ENCODE measurements at regions not wholly inside any gene's neighbourhood (a gene's known extent, or its start where the extent isn't known, plus 50 kb on each side); places are given as distances from the start of the nearest gene placed in this dataset.

- Histone ChIP-seq H3K4me1 (ENCODE audit: control insufficient read depth, insufficient read depth, low read length) (no peaks in the 10 kb centered on the region), H3K27me3 (replicated peaks in 1 of 2; ENCODE audit: control insufficient read depth in 2 of 2, insufficient read depth in 2 of 2, low read length in 1 of 2) (peaks cover 1 to 4% of the 10 kb centered on the region in 2 experiments; a peak in 1 of 4 replicates), H3K4me3 (no peak overlapping the region), H3K9me3 (replicated peaks; ENCODE audit: control insufficient read depth, insufficient read depth, low read length) (no peaks in the 10 kb centered on the region; the same call in 2 of the 3 replicates), H2AFZ (ENCODE audit: control insufficient read depth, low read depth, low read length) (no peak overlapping the region), H3K9ac (ENCODE audit: control insufficient read depth, insufficient read depth, low read length) (no peak overlapping the region), H3K36me3 (ENCODE audit: control insufficient read depth in 2 of 2, insufficient read depth in 2 of 2, low read length in 1 of 2) (no peaks in the 10 kb centered on the region), H3K27ac (ENCODE audit: control insufficient read depth, insufficient read depth) (no peak overlapping the region), H3K79me2 (ENCODE audit: control insufficient read depth, insufficient read depth, low read length) (no peaks in the 10 kb centered on the region), H4K20me1 (ENCODE audit: control insufficient read depth, insufficient read depth) (no peaks in the 10 kb centered on the region), H3K4me2 (ENCODE audit: control insufficient read depth, insufficient read depth) (no peak overlapping the region)
- ATAC-seq (no peak), DNase-seq (ENCODE audit: low read depth, low spot score) (no peak), FAIRE-seq (no peak)
- CTCF ChIA-PET = interaction anchor here (1.1 to 1.3 kb wide), 2 partner anchors 24 to 50 kb away, joined by 3 read pairs; no protein-coding TSS in a partner anchor
- TF ChIP-seq USF1 (IDR thresholded peaks at IDR 0.05; ENCODE audit: borderline replicate concordance, extremely low read length, insufficient read depth, low read depth, low read length) (no peak), SMAD1 (IDR thresholded peaks at IDR 0.05; ENCODE audit: low read depth, partially characterized antibody) (no peak), TARDBP (IDR thresholded peaks at IDR 0.05; ENCODE audit: borderline replicate concordance) (no peak), FOXM1 (IDR thresholded peaks at IDR 0.05; ENCODE audit: low read depth, low read length) (no peak), MEF2A (IDR thresholded peaks at IDR 0.05; ENCODE audit: insufficient read depth, low read depth, low read length) (no peak), PAX5 (IDR thresholded peaks at IDR 0.05; ENCODE audit: borderline replicate concordance, low read depth, low read length) (no peak), SUPT20H (IDR thresholded peaks at IDR 0.05; ENCODE audit: borderline replicate concordance, control insufficient read depth, low read depth, low read length) (no peak), MYB (IDR thresholded peaks at IDR 0.05; ENCODE audit: borderline replicate concordance, low read depth, low read length) (no peak), TCF7 (IDR thresholded peaks at IDR 0.05; ENCODE audit: borderline replicate concordance) (no peak), IKZF1 (conservative IDR thresholded peaks at IDR 0.05) (no peak)
- TF ChIP-seq, protein P1, sequence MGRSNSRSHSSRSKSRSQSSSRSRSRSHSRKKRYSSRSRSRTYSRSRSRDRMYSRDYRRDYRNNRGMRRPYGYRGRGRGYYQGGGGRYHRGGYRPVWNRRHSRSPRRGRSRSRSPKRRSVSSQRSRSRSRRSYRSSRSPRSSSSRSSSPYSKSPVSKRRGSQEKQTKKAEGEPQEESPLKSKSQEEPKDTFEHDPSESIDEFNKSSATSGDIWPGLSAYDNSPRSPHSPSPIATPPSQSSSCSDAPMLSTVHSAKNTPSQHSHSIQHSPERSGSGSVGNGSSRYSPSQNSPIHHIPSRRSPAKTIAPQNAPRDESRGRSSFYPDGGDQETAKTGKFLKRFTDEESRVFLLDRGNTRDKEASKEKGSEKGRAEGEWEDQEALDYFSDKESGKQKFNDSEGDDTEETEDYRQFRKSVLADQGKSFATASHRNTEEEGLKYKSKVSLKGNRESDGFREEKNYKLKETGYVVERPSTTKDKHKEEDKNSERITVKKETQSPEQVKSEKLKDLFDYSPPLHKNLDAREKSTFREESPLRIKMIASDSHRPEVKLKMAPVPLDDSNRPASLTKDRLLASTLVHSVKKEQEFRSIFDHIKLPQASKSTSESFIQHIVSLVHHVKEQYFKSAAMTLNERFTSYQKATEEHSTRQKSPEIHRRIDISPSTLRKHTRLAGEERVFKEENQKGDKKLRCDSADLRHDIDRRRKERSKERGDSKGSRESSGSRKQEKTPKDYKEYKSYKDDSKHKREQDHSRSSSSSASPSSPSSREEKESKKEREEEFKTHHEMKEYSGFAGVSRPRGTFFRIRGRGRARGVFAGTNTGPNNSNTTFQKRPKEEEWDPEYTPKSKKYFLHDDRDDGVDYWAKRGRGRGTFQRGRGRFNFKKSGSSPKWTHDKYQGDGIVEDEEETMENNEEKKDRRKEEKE (IDR thresholded peaks at IDR 0.05) = no peak
- in situ Hi-C loops (cut with MboI) (no loop called here), intact Hi-C loops (cut with micrococcal nuclease; ENCODE audit: unreplicated experiment) (no loop called here)
- RAD21 ChIA-PET (ENCODE audit: unreplicated experiment) = no interaction called here
- WGBS (ENCODE audit: insufficient coverage, insufficient replicate concordance, low lambda C conversion rate, missing lambda C conversion rate) = 65% methylated on average over 1 of the region's 1 CpG
- POLR2A ChIA-PET = no interaction called here
- BruUV-seq (replicated peaks) = no TSS peak
- SMC1A ChIA-PET (ENCODE audit: uncharacterized antibody, unreplicated experiment) = interaction anchor here (1.1 kb wide), 1 partner anchor 23 kb away, joined by 3 read pairs; no protein-coding TSS in a partner anchor
Measured at GRCh38 chr11:76270389-76270788, 64.1 kb upstream of the WNT11 start.
